ENCODE measurements at regions not wholly inside any gene's neighbourhood (a gene's known extent, or its start where the extent isn't known, plus 50 kb on each side); places are given as distances from the start of the nearest gene placed in this dataset.

DNA sequence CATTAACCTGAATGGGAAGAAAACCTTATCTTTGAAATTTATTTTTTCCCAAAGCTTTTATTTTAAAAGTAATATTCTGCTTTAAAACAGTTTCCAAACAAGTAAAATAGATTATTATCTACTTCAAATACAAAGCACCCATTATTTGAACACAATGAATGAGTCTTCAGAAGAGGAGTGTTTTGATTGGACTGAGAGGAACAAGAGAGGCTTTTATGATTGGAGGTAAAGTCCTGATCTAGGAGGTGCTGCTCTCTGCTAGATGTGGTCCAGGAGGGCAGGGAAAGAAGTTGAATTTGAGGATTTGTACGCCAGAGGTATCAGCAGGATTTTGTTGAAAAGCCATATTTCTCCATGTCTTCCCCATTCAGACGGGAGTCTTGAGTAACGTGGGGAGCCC lies 900.7 kb downstream of the SOCS6 start:
- no peak for TF ChIP-seq POLR2A (IDR thresholded peaks at IDR 0.05)
- TF ChIP-seq, protein P1, sequence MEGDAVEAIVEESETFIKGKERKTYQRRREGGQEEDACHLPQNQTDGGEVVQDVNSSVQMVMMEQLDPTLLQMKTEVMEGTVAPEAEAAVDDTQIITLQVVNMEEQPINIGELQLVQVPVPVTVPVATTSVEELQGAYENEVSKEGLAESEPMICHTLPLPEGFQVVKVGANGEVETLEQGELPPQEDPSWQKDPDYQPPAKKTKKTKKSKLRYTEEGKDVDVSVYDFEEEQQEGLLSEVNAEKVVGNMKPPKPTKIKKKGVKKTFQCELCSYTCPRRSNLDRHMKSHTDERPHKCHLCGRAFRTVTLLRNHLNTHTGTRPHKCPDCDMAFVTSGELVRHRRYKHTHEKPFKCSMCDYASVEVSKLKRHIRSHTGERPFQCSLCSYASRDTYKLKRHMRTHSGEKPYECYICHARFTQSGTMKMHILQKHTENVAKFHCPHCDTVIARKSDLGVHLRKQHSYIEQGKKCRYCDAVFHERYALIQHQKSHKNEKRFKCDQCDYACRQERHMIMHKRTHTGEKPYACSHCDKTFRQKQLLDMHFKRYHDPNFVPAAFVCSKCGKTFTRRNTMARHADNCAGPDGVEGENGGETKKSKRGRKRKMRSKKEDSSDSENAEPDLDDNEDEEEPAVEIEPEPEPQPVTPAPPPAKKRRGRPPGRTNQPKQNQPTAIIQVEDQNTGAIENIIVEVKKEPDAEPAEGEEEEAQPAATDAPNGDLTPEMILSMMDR (IDR thresholded peaks at IDR 0.05) = no peak

All from right lobe of liver (tissue), 4 donors.